Midbrain (tissue), 1 donor: ENCODE measurements at regions not wholly inside any gene's neighbourhood (a gene's known extent, or its start where the extent isn't known, plus 50 kb on each side); places are given as distances from the start of the nearest gene placed in this dataset.
"Not testable (repeated sequence)": the region's sequence is repeated elsewhere in the genome, so short reads cannot be mapped to it uniquely, and the experiment has no call there.

Experiments used
- DNase-seq: peaks from one replicate; lab custom pipeline; 2025; lab: John Stamatoyannopoulos, UW

GRCh38 chr11:22567759-22568158, 57.9 kb downstream of the FANCF start:
- no peak for DNase-seq

GRCh38 chr11:22566293-22566692, 59.3 kb downstream of the FANCF start:
- no peak for DNase-seq

- DNase-seq: no peak
Observed at GRCh38 chr11:22561283-22561682, 64.3 kb downstream of the FANCF start.

- no peak for DNase-seq
Observed at GRCh38 chr11:22559416-22559815, 66.2 kb downstream of the FANCF start.

GRCh38 chr11:22558664-22559063, 67.0 kb downstream of the FANCF start:
- peak; percentile 1 for DNase-seq

GRCh38 chr11:22556381-22556780, 69.2 kb downstream of the FANCF start:
- DNase-seq: no peak

GRCh38 chr11:22555881-22556280, 69.7 kb downstream of the FANCF start:
- no peak for DNase-seq

GRCh38 chr11:22554221-22554620, 71.4 kb downstream of the FANCF start:
- DNase-seq: no peak

GRCh38 chr11:22552885-22553284, 72.7 kb downstream of the FANCF start:
- DNase-seq: no peak

GRCh38 chr11:22546746-22547145, 78.9 kb downstream of the FANCF start:
- DNase-seq: no peak

- DNase-seq: no peak
Observed at GRCh38 chr11:22543261-22543660, 82.4 kb downstream of the FANCF start.

- peak; percentile 37 for DNase-seq
Observed at GRCh38 chr11:22539821-22540256, 85.8 kb downstream of the FANCF start.

GRCh38 chr11:22536071-22536470, 89.6 kb downstream of the FANCF start:
- DNase-seq: no peak

GRCh38 chr11:22528612-22529429, 96.8 kb downstream of the FANCF start:
- not testable (repeated sequence) for DNase-seq

GRCh38 chr11:22522225-22522624, 103.4 kb downstream of the FANCF start:
- no peak for DNase-seq

GRCh38 chr11:22521226-22521625, 104.4 kb downstream of the FANCF start:
- DNase-seq: no peak

- DNase-seq: no peak
Observed at GRCh38 chr11:22520521-22520920, 105.1 kb downstream of the FANCF start.

- not testable (repeated sequence) for DNase-seq
Observed at GRCh38 chr11:22518344-22518743, 107.3 kb downstream of the FANCF start.

- no peak for DNase-seq
Observed at GRCh38 chr11:22516111-22516510, 109.5 kb downstream of the FANCF start.

GRCh38 chr11:22512457-22512856, 113.2 kb downstream of the FANCF start:
- no peak for DNase-seq

- DNase-seq: no peak
Observed at GRCh38 chr11:22510741-22511140, 114.9 kb downstream of the FANCF start.

GRCh38 chr11:22510010-22510409, 115.6 kb downstream of the FANCF start:
- DNase-seq: no peak

GRCh38 chr11:22508665-22509064, 117.0 kb downstream of the FANCF start:
- DNase-seq: no peak

- no peak for DNase-seq
Observed at GRCh38 chr11:22497474-22497873, 128.1 kb downstream of the FANCF start.
